GM12878 (cell line): ENCODE measurements at regions not wholly inside any gene's neighbourhood (a gene's known extent, or its start where the extent isn't known, plus 50 kb on each side); places are given as distances from the start of the nearest gene placed in this dataset.

ENCODE experiments used
- ATAC-seq: fragments of 200-7000 bp; cut with Tn5 transposase; 3 replicates; pipeline ENCODE4 v1.9.1; 2020; ENCODE audit warnings: mild to moderate bottlenecking, moderate library complexity
- BruUV-seq: library from RNA; stranded (reverse); fragments of 400-500 nt; replicated peaks from 2 replicates; lab custom pipeline; 2021; lab: Mats Ljungman, UMichigan
- CTCF ChIA-PET: fragments of 300-600 bp; sonication (Branson Sonifier 250); formaldehyde crosslinking; extraction: SDS; loops from one replicate; lab custom pipeline; 2021; ENCODE audit warnings: inconsistent platforms; lab: Yijun Ruan, JAX
- POLR2A ChIA-PET: fragments of 350-600 bp; formaldehyde crosslinking; extraction: SDS; loops from one replicate; lab custom pipeline; 2021; ENCODE audit warnings: inconsistent platforms; lab: Charles Lee
- RAD21 ChIA-PET: fragments of 300-600 bp; sonication (Branson Sonifier 250); formaldehyde crosslinking; loops from one replicate; lab custom pipeline; 2023; ENCODE audit warnings: antibody characterized with exemption; ENCODE audit not compliant: unreplicated experiment; lab: Charles Lee
- SMC1A ChIA-PET: fragments of 300-600 bp; sonication (Branson Sonifier 250); formaldehyde crosslinking; loops from one replicate; lab custom pipeline; 2023; ENCODE audit not compliant: unreplicated experiment, uncharacterized antibody; lab: Charles Lee
- DNase-seq: peaks from one replicate; pipeline ENCODE4 v3.0.0-alpha.2; 2011; ENCODE audit warnings: low read depth, low spot score
- FAIRE-seq: peaks from 3 replicates; lab custom pipeline; 2011; peaks lifted over from hg19 to GRCh38; lab: Jason Lieb, UNC
- H2AFZ ChIP-seq: 2 replicates; pipeline ENCODE4 v1.6.0; 2011; ENCODE audit warnings: low read depth, low read length, control low read depth; ENCODE audit not compliant: control insufficient read depth
- H3K27ac ChIP-seq: 2 replicates; pipeline ENCODE4 v1.5.1; 2011; ENCODE audit warnings: control low read depth; ENCODE audit not compliant: control insufficient read depth, insufficient read depth
- H3K27me3 ChIP-seq, 2 experiments: replicated peaks in 1 of 2; 2 replicates each; pipeline versions ENCODE4 v1.6.0 to v1.6.1; 2011; ENCODE audit warnings: low read length in 1 of 2; ENCODE audit not compliant: control insufficient read depth in 2 of 2, insufficient read depth in 2 of 2
- H3K36me3 ChIP-seq, 2 experiments: 2 replicates each; pipeline ENCODE4 v1.5.1; 2011; ENCODE audit warnings: low read length in 1 of 2; ENCODE audit not compliant: control insufficient read depth in 2 of 2, insufficient read depth in 2 of 2
- H3K4me1 ChIP-seq: 2 replicates; pipeline ENCODE4 v1.6.1; 2011; ENCODE audit warnings: mild to moderate bottlenecking, low read length, moderate library complexity, mixed read lengths; ENCODE audit not compliant: control insufficient read depth, insufficient read depth
- H3K4me2 ChIP-seq: 2 replicates; pipeline ENCODE4 v1.6.0; 2011; ENCODE audit warnings: control low read depth; ENCODE audit not compliant: control insufficient read depth, insufficient read depth
- H3K4me3 ChIP-seq: fragments of 200-600 bp; sonication (generic); 2 replicates; pipeline ENCODE4 v1.5.1; 2016
- H3K79me2 ChIP-seq: 2 replicates; pipeline ENCODE4 v1.6.0; 2011; ENCODE audit warnings: low read length; ENCODE audit not compliant: control insufficient read depth, insufficient read depth
- H3K9ac ChIP-seq: 2 replicates; pipeline ENCODE4 v1.8.0; 2011; ENCODE audit warnings: low read length, control low read depth, mixed read lengths; ENCODE audit not compliant: control insufficient read depth, insufficient read depth
- H3K9me3 ChIP-seq: replicated peaks from 3 replicates; pipeline ENCODE4 v1.5.1; 2011; ENCODE audit warnings: mild to moderate bottlenecking, low read length; ENCODE audit not compliant: control insufficient read depth, insufficient read depth
- H4K20me1 ChIP-seq: 2 replicates; pipeline ENCODE4 v1.6.0; 2011; ENCODE audit not compliant: control insufficient read depth, insufficient read depth
- BRCA1 ChIP-seq: IDR thresholded peaks from 2 replicates; pipeline ENCODE4 v1.6.1; 2011; ENCODE audit warnings: low read depth, low read length, improper control_type of control experiment
- CHD4 ChIP-seq: fragments of 200-600 bp; sonication (generic); IDR thresholded peaks from 2 replicates; pipeline ENCODE4 v1.6.1; 2016; ENCODE audit warnings: mild to moderate bottlenecking
- HCFC1 ChIP-seq: fragments of 150-350 bp; IDR thresholded peaks from 2 replicates; pipeline ENCODE4 v1.6.1; 2014; ENCODE audit warnings: low read length
- HDAC6 ChIP-seq: fragments of 200-600 bp; sonication (generic); IDR thresholded peaks from one replicate; pipeline ENCODE4 v1.8.0; 2017; ENCODE audit warnings: antibody characterized with exemption; ENCODE audit not compliant: unreplicated experiment
- IKZF2 ChIP-seq, 2 experiments: fragments of 450-650 bp; IDR thresholded peaks; 2 replicates each; pipeline ENCODE4 v1.6.1; 2017; ENCODE audit warnings: mild to moderate bottlenecking in 2 of 2, moderate library complexity in 2 of 2
- MYB ChIP-seq: fragments of 150-350 bp; IDR thresholded peaks from 2 replicates; pipeline ENCODE4 v1.6.1; 2014; ENCODE audit warnings: mild to moderate bottlenecking, low read depth, low read length, borderline replicate concordance
- MYC ChIP-seq: IDR thresholded peaks from 2 replicates; pipeline ENCODE4 v1.6.1; 2011; ENCODE audit warnings: mild to moderate bottlenecking, low read length, moderate library complexity, inconsistent platforms; ENCODE audit not compliant: insufficient read depth, insufficient replicate concordance, insufficient read length, severe bottlenecking
- NFYA ChIP-seq: IDR thresholded peaks from 2 replicates; pipeline ENCODE4 v1.6.1; 2011; ENCODE audit warnings: low read depth, mild to moderate bottlenecking, low read length, improper control_type of control experiment, borderline replicate concordance
- PAX8 ChIP-seq: fragments of 450-650 bp; IDR thresholded peaks from 2 replicates; pipeline ENCODE4 v1.6.1; 2017; ENCODE audit warnings: mild to moderate bottlenecking, moderate library complexity
- SMC3 ChIP-seq: IDR thresholded peaks from 2 replicates; pipeline ENCODE4 v1.6.1; 2011; ENCODE audit warnings: low read length, improper control_type of control experiment, borderline replicate concordance
- SREBF1 ChIP-seq: IDR thresholded peaks from 2 replicates; pipeline ENCODE4 v1.6.1; 2012; ENCODE audit warnings: mild to moderate bottlenecking, low read length
- TCF3 ChIP-seq: IDR thresholded peaks from 2 replicates; pipeline ENCODE4 v1.6.1; 2012; ENCODE audit warnings: low read depth, mild to moderate bottlenecking, low read length, borderline replicate concordance; ENCODE audit not compliant: insufficient read depth
- YY1 ChIP-seq: IDR thresholded peaks from 2 replicates; pipeline ENCODE4 v1.6.1; 2011; ENCODE audit warnings: low read depth, mild to moderate bottlenecking, low read length
- ZNF24 ChIP-seq: fragments of 450-650 bp; IDR thresholded peaks from 2 replicates; pipeline ENCODE4 v1.6.1; 2017; ENCODE audit warnings: antibody characterized with exemption, mild to moderate bottlenecking
- ZNF274 ChIP-seq: IDR thresholded peaks from one replicate; pipeline ENCODE4 v1.8.0; 2011; ENCODE audit not compliant: insufficient read length, insufficient read depth
- ZNF622 ChIP-seq: fragments of 450-650 bp; IDR thresholded peaks from 2 replicates; pipeline ENCODE4 v1.6.1; 2017; ENCODE audit warnings: mild to moderate bottlenecking, inconsistent platforms
- WGBS: methylation state at CpG from one replicate; pipeline ENCODE4 v1.1.6; 2016; ENCODE audit warnings: low lambda C conversion rate; ENCODE audit not compliant: insufficient replicate concordance, insufficient coverage; ENCODE audit errors: missing lambda C conversion rate; 5-methylcytosine and 5-hydroxymethylcytosine counted together
- in situ Hi-C: fragments of 300-500 bp; cut with MboI; formaldehyde crosslinking; loops from 9 replicates; pipeline ENCODE4 v1.14.3; 2018; ENCODE audit warnings: mixed read lengths
- intact Hi-C: fragments of 100-400 bp; cut with micrococcal nuclease; formaldehyde crosslinking; loops from one replicate; pipeline ENCODE4 v1.14.2; 2022; ENCODE audit not compliant: unreplicated experiment
- TF ChIP-seq, protein P1 (sequence below), 3 experiments: IDR thresholded peaks in 2 of 3; conservative IDR thresholded peaks in 1 of 3; 2 replicates each; pipeline ENCODE4 v1.5.1; 2011; ENCODE audit warnings: low read depth in 3 of 3, low read length in 3 of 3, mild to moderate bottlenecking in 3 of 3, control low read depth in 2 of 3, moderate library complexity in 2 of 3, inconsistent platforms in 1 of 3, mixed read lengths in 1 of 3; ENCODE audit not compliant: control insufficient read depth in 2 of 3, insufficient read depth in 1 of 3; ENCODE audit errors: extremely low read depth in 1 of 3
- TF ChIP-seq, protein P2 (sequence below): IDR thresholded peaks from 2 replicates; pipeline ENCODE4 v1.6.1; 2012; ENCODE audit warnings: low read depth, low read length, improper control_type of control experiment

DNA sequence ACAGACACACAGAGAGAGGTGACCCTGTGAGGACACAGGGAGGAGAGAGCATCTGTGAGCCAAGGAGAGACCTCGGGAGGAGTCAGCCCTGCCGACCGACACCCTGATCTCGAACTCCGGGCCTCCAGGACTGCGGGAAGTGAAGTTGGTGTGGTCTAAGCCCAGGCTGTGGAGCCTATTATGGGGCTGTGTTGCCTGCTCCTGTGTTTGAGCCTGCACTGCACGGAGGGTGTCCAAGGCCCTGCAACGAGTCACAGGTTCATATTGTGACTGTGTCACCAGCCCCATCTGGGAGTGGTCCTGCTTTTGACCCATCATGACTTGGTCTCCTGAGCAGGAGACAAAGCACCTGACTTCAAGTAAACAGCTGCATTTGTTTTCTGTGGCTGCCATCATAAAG is 186.0 kb upstream of the AJAP1 start:
- CTCF ChIA-PET = no interaction called here
- intact Hi-C loops (no loop called here), in situ Hi-C loops (no loop called here)
- H3K4me3 ChIP-seq = no peak overlapping the region
- H3K9ac ChIP-seq = no peak overlapping the region
- TF ChIP-seq IKZF2 (IDR thresholded peaks at IDR 0.05) (no peak), ZNF622 (no peak), BRCA1 (no peak), ZNF24 (no peak), HCFC1 (no peak), YY1 (no peak), ZNF274 (no peak), SREBF1 (no peak), HDAC6 (no peak), NFYA (no peak), SMC3 (no peak), CHD4 (no peak), MYB (no peak), PAX8 (no peak), MYC (no peak), TCF3 (no peak)
- TF ChIP-seq, protein P1, sequence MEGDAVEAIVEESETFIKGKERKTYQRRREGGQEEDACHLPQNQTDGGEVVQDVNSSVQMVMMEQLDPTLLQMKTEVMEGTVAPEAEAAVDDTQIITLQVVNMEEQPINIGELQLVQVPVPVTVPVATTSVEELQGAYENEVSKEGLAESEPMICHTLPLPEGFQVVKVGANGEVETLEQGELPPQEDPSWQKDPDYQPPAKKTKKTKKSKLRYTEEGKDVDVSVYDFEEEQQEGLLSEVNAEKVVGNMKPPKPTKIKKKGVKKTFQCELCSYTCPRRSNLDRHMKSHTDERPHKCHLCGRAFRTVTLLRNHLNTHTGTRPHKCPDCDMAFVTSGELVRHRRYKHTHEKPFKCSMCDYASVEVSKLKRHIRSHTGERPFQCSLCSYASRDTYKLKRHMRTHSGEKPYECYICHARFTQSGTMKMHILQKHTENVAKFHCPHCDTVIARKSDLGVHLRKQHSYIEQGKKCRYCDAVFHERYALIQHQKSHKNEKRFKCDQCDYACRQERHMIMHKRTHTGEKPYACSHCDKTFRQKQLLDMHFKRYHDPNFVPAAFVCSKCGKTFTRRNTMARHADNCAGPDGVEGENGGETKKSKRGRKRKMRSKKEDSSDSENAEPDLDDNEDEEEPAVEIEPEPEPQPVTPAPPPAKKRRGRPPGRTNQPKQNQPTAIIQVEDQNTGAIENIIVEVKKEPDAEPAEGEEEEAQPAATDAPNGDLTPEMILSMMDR (IDR thresholded peaks at IDR 0.05 in 2 of 3, conservative IDR thresholded peaks at IDR 0.05 in 1 of 3; ENCODE audit: control insufficient read depth in 2 of 3, extremely low read depth in 1 of 3, insufficient read depth in 1 of 3, low read depth in 3 of 3, low read length in 3 of 3) = no peak
- TF ChIP-seq, protein P2, sequence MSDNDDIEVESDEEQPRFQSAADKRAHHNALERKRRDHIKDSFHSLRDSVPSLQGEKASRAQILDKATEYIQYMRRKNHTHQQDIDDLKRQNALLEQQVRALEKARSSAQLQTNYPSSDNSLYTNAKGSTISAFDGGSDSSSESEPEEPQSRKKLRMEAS = no peak
- BruUV-seq = no TSS peak
- H3K36me3 ChIP-seq = no peaks in the 10 kb centered on the region
- no peak overlapping the region for H2AFZ ChIP-seq
- H3K9me3 ChIP-seq = no peaks in the 10 kb centered on the region
- FAIRE-seq = no peak
- no peak overlapping the region for H3K27ac ChIP-seq
- RAD21 ChIA-PET = no interaction called here
- WGBS = 47% methylated on average over 8 of the region's 8 CpGs
- SMC1A ChIA-PET = no interaction called here
- H3K4me2 ChIP-seq = no peak overlapping the region
- no peak for ATAC-seq
- H3K27me3 ChIP-seq = no peaks in the 10 kb centered on the region
- no peaks in the 10 kb centered on the region for H3K79me2 ChIP-seq
- DNase-seq = no peak
- H4K20me1 ChIP-seq = no peaks in the 10 kb centered on the region
- H3K4me1 ChIP-seq = no peaks in the 10 kb centered on the region
- POLR2A ChIA-PET = no interaction called here
